Ishikawa (cell line): ENCODE measurements at regions not wholly inside any gene's neighbourhood (a gene's known extent, or its start where the extent isn't known, plus 50 kb on each side); places are given as distances from the start of the nearest gene placed in this dataset.

Experiments used
- FOXM1 ChIP-seq: IDR thresholded peaks from 2 replicates; pipeline ENCODE4 v1.6.1; 2012; ENCODE audit warnings: low read depth, borderline replicate concordance
- NFIC ChIP-seq: IDR thresholded peaks from 2 replicates; pipeline ENCODE4 v1.6.1; 2012
- TAF1 ChIP-seq: IDR thresholded peaks from 2 replicates; pipeline ENCODE4 v1.6.1; 2012; ENCODE audit warnings: low read depth, mild to moderate bottlenecking

GRCh38 chr2:75870651-75871137, 160.0 kb upstream of the GCFC2 start:
- TF ChIP-seq FOXM1 (no peak), NFIC (no peak), TAF1 (no peak)
